ENCODE measurements at regions not wholly inside any gene's neighbourhood (a gene's known extent, or its start where the extent isn't known, plus 50 kb on each side); places are given as distances from the start of the nearest gene placed in this dataset.

- H3K4me1 ChIP-seq: peaks cover 0 to 10% (median 0%) of the 10 kb centered on the region in 4 donors
- no peak overlapping the region for H3K27ac ChIP-seq
- in situ Hi-C loops (cut with MboI; ENCODE audit: low pct_ligation_motif_present in 1 of 4, low pct_unique_long_range_greater_than_20kb in 1 of 4, low sequenced_read_pairs in 3 of 4) (no loop called here), intact Hi-C loops (cut with DNase I; ENCODE audit: low total_unique reads) (no loop called here)
- DNase-seq: peak; percentile 33
- 30 to 38% methylated on average over 2 to 5 of the region's 5 CpGs for WGBS, 2 donors (ENCODE audit: low coverage in 1 of 2)
- peak overlapping the region in 1 of 4 donors; percentile 21 for H3K4me3 ChIP-seq
- H3K9me3 ChIP-seq: no peaks in the 10 kb centered on the region
- no peak for TF ChIP-seq POLR2A (IDR thresholded peaks at IDR 0.05)
- TF ChIP-seq CTCF (IDR thresholded peaks at IDR 0.05): no peak
- no peak for TF ChIP-seq EP300 (IDR thresholded peaks at IDR 0.05; ENCODE audit: low read depth)
- no peak for TF ChIP-seq POLR2AphosphoS5 (IDR thresholded peaks at IDR 0.05)
- H3K27me3 ChIP-seq: no peaks in the 10 kb centered on the region
- no peaks in the 10 kb centered on the region for H3K36me3 ChIP-seq
Observed at GRCh38 chr4:54566608-54567007, 91.1 kb upstream of the KIT start.

- DNase-seq: no peak
- Histone ChIP-seq H3K36me3 (no peaks in the 10 kb centered on the region), H3K9me3 (no peaks in the 10 kb centered on the region), H3K4me3 (no peak overlapping the region), H3K27me3 (no peaks in the 10 kb centered on the region), H3K4me1 (peaks cover 0 to 10% (median 0%) of the 10 kb centered on the region in 4 donors), H3K27ac (no peak overlapping the region)
- 89 to 96% methylated on average over 2 of the region's 2 CpGs for WGBS, 2 donors (ENCODE audit: low coverage in 1 of 2)
- in situ Hi-C loops (cut with MboI; ENCODE audit: low pct_ligation_motif_present in 1 of 4, low pct_unique_long_range_greater_than_20kb in 1 of 4, low sequenced_read_pairs in 3 of 4): no loop called here
- TF ChIP-seq POLR2A (IDR thresholded peaks at IDR 0.05): no peak
- TF ChIP-seq CTCF (IDR thresholded peaks at IDR 0.05): no peak
- no peak for TF ChIP-seq EP300 (IDR thresholded peaks at IDR 0.05; ENCODE audit: low read depth)
- TF ChIP-seq POLR2AphosphoS5 (IDR thresholded peaks at IDR 0.05): no peak
- intact Hi-C loops (cut with DNase I; ENCODE audit: low total_unique reads): no loop called here
Observed at GRCh38 chr4:54567327-54567726, 90.4 kb upstream of the KIT start.

- in situ Hi-C loops (cut with MboI; ENCODE audit: low pct_ligation_motif_present in 1 of 4, low pct_unique_long_range_greater_than_20kb in 1 of 4, low sequenced_read_pairs in 3 of 4): no loop called here
- Histone ChIP-seq H3K27me3 (no peaks in the 10 kb centered on the region), H3K36me3 (no peaks in the 10 kb centered on the region), H3K27ac (no peak overlapping the region), H3K9me3 (no peaks in the 10 kb centered on the region), H3K4me3 (no peak overlapping the region), H3K4me1 (peaks cover 0 to 10% (median 0%) of the 10 kb centered on the region in 4 donors)
- DNase-seq: no peak
- no peak for TF ChIP-seq POLR2AphosphoS5 (IDR thresholded peaks at IDR 0.05)
- TF ChIP-seq POLR2A (IDR thresholded peaks at IDR 0.05): no peak
- TF ChIP-seq CTCF (IDR thresholded peaks at IDR 0.05): no peak
- TF ChIP-seq EP300 (IDR thresholded peaks at IDR 0.05; ENCODE audit: low read depth): no peak
- WGBS, 2 donors (ENCODE audit: low coverage in 1 of 2): 0 to 33% methylated on average over 1 to 3 of the region's 3 CpGs
- intact Hi-C loops (cut with DNase I; ENCODE audit: low total_unique reads): no loop called here
Observed at GRCh38 chr4:54568184-54568583, 89.6 kb upstream of the KIT start.

- no peaks in the 10 kb centered on the region for H3K36me3 ChIP-seq
- H3K27ac ChIP-seq: no peak overlapping the region
- H3K4me3 ChIP-seq: no peak overlapping the region
- DNase-seq: no peak
- 83 to 86% methylated on average over 2 of the region's 2 CpGs for WGBS, 2 donors (ENCODE audit: low coverage in 1 of 2)
- TF ChIP-seq CTCF (IDR thresholded peaks at IDR 0.05) (no peak), POLR2A (IDR thresholded peaks at IDR 0.05) (no peak), EP300 (IDR thresholded peaks at IDR 0.05; ENCODE audit: low read depth) (no peak), POLR2AphosphoS5 (IDR thresholded peaks at IDR 0.05) (no peak)
- H3K9me3 ChIP-seq: no peaks in the 10 kb centered on the region
- peaks cover 0 to 10% (median 0%) of the 10 kb centered on the region in 4 donors for H3K4me1 ChIP-seq
- intact Hi-C loops (cut with DNase I; ENCODE audit: low total_unique reads): no loop called here
- in situ Hi-C loops (cut with MboI; ENCODE audit: low pct_ligation_motif_present in 1 of 4, low pct_unique_long_range_greater_than_20kb in 1 of 4, low sequenced_read_pairs in 3 of 4): no loop called here
- H3K27me3 ChIP-seq: no peaks in the 10 kb centered on the region
Observed at GRCh38 chr4:54570822-54571221, 86.9 kb upstream of the KIT start.

All from transverse colon (tissue), 4 donors.